ENCODE measurements at regions not wholly inside any gene's neighbourhood (a gene's known extent, or its start where the extent isn't known, plus 50 kb on each side); places are given as distances from the start of the nearest gene placed in this dataset.

DNA sequence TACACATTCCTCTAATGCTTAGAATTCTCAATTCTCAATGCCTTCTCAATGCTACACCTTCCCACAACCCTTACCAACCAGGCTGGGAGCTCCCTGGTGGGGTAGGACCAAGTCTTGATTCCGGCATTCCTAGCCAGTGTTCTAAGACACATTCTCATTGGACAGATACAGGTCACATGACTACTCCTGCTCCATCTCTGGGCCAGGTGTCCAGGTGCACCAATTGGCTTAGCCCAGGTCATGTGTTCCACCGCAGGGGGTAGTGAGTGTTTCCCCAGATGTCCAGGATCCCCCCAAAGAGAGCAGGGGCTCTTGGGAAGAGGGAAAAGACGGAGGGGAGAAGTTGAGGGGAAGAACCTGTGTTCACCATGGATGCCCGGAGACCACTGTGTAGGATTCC, 58.7 kb upstream of the MLN start:
- DNase-seq: no peak

DNA sequence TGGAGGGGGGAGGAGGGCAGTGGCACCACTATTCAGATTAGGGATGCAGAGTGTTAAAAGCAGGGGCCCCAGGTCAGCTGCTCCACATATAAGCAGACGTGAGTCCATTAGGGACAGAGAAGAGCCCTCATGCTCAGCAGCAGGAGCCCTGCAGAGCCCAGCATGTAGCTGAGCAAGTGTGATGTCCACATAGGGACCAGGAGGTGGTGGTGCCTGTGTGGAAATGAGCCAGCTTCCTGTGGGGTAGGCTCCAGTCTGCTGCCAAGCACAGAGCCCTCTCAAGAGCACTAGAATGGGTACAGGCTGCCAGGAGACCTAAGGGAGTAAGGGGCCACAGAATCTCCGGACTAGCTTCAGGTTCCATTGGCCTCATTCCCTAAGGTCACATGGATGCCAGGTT, 57.9 kb upstream of the MLN start:
- DNase-seq: no peak

DNA sequence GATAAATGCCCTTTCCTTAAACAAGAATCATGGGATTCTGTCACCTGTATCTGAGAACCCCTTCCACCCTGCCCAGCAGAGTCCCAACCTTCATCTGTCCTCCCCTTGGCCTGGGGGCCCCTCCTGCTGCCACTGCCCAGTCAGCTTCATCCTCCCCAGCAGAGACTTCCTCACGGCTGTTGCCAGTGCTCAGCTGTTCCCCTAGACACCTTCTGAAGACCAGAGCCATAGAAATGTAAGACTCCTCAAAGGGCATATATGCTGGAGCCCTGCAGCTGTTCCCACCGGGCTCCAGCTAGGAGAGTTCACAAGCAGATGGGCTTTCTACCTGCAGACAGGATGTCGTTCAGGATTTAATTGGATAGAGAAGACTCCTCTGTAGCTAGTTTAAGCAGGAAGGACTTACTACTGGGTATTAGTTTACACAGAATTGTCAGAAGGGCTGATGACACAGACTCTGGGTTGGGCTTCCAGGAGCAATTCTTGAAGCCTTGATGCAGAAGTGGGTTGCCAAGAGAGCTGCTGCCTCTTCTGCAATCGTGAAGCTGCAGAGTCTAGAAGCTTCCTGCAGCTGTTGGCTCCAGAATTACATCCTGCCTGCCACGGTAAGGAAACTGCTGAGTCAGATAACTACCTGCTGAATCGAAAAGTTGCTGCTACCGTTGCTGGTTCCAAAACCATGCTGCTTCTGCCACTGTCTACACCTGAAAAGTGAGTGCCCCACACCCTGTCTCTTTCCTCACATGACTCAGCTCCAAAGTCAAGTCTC, 57.1 kb upstream of the MLN start:
- DNase-seq: peak; percentile 18

DNA sequence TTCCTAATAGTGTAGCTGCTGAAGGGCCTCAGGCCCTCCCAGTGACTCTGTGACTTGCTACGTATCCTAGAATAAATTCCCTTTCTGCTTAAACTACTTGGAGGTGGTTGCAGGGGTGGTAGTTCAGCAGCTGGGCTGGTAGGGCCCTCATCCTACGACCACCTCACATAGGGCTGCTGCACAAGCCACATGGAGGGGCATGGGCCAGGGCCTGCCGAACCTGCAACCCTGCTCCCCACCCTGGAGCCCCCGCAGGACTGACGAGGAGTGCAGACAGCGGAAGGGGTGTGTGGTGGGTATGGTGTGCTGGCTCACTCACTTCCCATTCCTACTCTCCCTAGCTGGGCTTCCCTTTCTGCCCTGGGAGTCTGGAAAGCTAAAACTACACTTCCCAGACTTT, 56.2 kb upstream of the MLN start:
- DNase-seq: no peak

DNA sequence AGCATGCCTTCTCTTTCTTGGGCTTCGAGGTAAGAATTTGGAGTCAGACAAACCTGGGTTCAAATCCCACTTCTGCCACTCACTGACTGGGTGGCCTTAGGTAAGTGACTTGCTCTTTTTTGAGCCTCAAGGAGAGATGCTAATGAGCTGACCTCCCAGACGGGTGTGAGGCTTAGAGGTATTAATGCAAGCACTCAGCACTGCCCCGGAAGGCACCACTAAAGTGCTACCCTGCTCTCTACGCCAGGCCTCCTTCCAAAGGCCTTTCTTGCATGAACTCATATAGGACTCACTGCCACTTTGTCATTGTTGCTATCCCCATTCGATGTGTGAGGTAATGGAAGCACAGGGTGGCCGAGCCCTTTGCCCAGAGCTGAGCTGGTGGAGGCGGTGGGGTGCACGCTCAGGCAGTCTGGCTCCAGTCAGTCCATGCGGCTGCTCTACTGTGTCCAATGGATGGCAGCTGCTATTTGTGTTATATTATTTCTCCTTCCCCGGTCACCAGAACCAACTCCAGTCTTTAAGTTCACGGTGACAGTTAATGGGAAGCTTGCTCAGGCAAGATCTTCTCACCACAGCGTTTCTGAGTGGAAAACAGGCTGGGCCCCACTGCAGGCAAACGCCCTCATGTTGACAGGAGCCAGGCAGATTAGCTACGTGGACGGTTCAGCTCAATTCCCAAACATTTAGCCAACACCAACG, 55.2 kb upstream of the MLN start:
- no peak for DNase-seq

DNA sequence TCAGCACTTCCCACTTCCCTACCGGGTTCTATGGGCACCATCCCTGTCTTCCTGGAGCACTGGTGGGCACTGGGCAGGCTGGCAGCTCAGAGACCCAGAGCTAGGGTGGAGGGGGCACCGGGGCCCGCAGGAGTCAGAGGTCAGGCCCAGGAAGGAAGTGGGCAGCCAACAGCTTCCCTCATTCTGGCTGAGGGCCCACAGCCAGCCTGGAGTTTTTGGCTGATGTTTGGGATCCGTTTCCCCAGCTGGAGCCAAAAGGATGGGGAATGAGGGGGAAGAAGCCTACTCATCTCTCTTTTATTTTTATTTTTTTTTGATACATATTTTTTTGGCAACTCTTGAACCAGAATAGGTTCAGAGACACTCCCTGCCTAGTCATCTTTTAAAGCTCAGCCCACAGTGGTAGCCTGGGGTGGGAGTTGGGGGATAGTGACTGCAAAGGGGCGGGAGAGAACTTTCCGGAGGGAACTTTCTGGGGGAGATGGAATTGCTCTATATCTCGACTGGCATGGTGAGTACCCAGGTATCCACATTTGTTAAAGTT, 54.2 kb upstream of the MLN start:
- DNase-seq: no peak

DNA sequence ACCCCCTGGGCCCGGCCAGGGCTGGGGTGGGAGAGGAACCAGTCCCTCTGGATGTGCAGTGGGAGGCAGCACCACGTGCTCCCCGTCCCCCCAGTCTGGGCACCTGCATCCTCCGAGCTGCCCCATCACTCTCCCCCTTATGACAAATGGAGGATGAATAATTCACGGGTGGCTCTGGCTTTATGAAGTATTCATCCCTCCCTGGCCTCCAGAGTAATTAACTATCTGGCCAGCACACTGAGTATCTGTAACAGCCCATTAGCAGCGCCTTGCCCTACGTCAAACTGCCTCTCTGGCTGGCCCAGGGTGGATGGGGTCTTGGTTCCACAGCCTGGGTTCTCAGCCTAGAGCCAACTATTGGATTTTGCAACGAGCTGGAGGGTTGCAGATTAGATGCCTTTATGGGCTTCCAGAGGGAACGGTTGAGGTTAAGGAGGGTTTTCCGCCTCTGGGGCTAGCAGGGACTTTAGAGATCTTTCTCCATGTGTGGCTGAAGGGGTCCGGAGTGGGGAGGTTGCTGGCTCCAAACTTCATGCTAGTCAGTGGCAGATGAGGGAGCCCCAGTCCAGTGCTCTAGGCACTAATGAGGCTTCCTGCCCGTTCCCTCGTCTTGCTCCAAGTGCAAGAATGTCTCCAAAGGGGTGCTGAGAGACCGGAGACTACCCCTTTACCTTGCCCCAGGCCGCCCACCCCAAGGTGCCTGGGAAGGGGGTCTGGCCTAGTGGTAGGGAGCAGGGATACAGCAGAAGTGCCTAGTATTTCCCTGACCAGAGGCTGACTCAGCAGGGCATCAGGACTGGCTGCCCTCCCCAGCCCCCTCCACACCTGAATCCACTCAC, 53.5 kb upstream of the MLN start:
- no peak for DNase-seq

DNA sequence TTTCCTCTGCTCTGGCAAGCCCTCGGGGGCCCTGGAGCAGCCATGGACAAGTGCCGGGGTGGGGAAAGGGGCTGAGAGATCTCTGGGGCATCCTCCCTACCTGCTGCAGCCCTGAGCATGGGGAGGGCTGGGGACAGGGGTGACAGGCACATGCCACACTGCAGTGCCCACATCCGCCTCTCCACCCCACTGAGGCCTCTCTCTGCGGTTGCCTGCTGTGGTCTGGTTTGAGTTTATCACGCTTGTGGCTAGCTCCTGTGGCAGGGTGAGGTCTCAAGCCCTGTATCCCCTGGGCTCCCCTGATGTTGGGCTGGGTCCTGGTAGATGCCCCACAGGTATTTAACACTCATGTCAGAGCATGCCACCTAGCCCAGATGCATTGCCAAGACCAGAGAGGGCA, 52.9 kb upstream of the MLN start:
- DNase-seq: peak; percentile 68

DNA sequence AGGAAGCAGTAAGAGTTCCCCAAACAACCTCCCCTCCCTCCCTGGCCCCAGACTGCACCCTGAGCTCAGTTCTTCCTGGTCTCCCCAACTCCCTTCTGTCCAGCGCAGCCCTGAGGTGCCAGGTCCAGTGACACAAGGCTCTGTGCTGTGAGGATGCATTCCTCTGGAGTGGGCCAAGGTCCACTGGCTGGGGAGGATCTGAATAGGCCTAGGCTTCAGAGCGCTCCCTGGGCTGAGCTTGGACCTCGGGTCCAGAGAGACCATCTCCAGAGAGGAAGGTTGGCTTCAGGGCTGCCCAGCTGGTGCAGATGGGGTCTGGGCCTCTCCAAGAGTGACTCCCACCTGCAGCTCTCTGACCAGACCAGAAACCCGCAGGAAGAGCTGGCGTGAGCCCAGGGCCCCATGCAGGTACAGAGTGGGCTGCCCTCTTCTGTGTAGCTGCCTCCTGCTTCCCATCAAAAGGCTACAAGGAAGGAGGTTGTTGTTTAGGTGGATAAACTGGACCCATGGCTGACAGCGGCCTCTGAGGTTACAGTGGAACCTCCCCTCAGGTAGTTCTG, 52.3 kb upstream of the MLN start:
- no peak for DNase-seq

DNA sequence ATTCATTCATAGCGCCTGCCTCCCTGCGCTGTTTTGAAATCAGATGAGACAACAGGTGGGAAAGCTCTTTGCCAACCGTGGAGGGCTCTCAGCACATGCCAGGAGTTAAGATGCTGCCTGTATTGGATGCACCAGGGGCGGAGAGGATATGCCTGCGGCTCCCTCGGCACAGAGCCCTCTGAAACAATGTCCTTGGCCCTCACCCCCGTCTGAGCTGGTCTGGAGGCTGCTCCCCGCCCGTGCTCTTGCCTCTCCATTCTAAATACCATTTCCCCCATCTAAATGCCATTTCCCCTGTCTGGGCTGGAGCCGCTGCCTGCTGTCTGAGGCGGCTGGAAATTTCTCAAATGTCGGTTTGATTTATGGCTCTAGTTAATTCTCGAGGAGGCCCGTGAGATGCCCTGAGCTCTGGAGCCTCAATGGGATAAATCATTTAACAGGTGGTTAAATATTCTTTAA, 50.8 kb upstream of the MLN start:
- DNase-seq: no peak

DNA sequence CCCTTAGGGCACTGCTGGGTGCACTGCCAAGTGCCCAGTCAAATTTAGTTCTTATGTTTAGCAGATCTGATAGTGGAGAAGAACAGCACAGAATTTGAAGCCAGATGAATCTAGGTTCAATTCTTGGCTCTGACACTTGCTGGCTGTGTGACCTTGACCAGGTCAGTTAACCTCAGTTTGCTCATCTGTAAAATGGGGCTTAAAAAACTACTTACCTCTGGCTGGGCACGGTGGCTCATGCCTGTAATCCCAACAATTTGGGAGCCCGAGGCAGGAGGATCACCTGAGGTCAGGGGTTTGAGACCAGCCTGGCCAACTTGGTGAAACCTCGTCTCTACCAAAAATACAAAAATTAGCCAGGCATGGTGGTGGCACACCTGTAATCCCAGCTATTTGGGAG, 49.9 kb upstream of the MLN start:
- DNase-seq: no peak
